Trophoblast cell (in vitro differentiated cells and primary cell): ENCODE measurements at regions not wholly inside any gene's neighbourhood (a gene's known extent, or its start where the extent isn't known, plus 50 kb on each side); places are given as distances from the start of the nearest gene placed in this dataset.

Experiments used
- DNase-seq, 2 donors: peaks; one replicate each; pipeline ENCODE4 v3.0.0-alpha.2; 2016
- H2AFZ ChIP-seq: 2 replicates; pipeline ENCODE4 v1.6.1; 2013; ENCODE audit warnings: low read length, moderate library complexity, mild to moderate bottlenecking; ENCODE audit not compliant: insufficient read depth, poor library complexity
- H2AK5ac ChIP-seq: 2 replicates; pipeline ENCODE4 v1.6.1; 2013; ENCODE audit warnings: mild to moderate bottlenecking, low read length
- H2BK120ac ChIP-seq: 2 replicates; pipeline ENCODE4 v1.6.1; 2013; ENCODE audit warnings: low read length, mild to moderate bottlenecking, moderate library complexity; ENCODE audit not compliant: insufficient read depth, poor library complexity
- H2BK12ac ChIP-seq: 2 replicates; pipeline ENCODE4 v1.6.1; 2013; ENCODE audit warnings: mild to moderate bottlenecking, low read length, moderate library complexity
- H2BK5ac ChIP-seq: 2 replicates; pipeline ENCODE4 v1.6.1; 2013; ENCODE audit warnings: low read length, low read depth, moderate library complexity, mild to moderate bottlenecking; ENCODE audit not compliant: poor library complexity
- H3K14ac ChIP-seq: 2 replicates; pipeline ENCODE4 v1.6.1; 2013; ENCODE audit warnings: mild to moderate bottlenecking, low read length
- H3K18ac ChIP-seq: 2 replicates; pipeline ENCODE4 v1.6.1; 2013; ENCODE audit warnings: mild to moderate bottlenecking, low read length
- H3K23ac ChIP-seq: 2 replicates; pipeline ENCODE4 v1.6.1; 2013; ENCODE audit warnings: low read length
- H3K27ac ChIP-seq: 2 replicates; pipeline ENCODE4 v1.5.1; 2013; ENCODE audit warnings: low read depth, mild to moderate bottlenecking, inconsistent platforms, low read length, moderate library complexity
- H3K27me3 ChIP-seq: 2 replicates; pipeline ENCODE4 v1.6.1; 2013; ENCODE audit warnings: inconsistent platforms, mild to moderate bottlenecking, low read length, moderate library complexity; ENCODE audit not compliant: insufficient read depth
- H3K36me3 ChIP-seq, 2 experiments: 1 replicate in 1 of 2; 2 replicates in 1 of 2; pipeline ENCODE4 v1.6.1; 2013; ENCODE audit warnings: low read length in 2 of 2, mild to moderate bottlenecking in 2 of 2, moderate library complexity in 1 of 2; ENCODE audit not compliant: insufficient read depth in 2 of 2, control insufficient read depth in 1 of 2
- H3K4ac ChIP-seq: 2 replicates; pipeline ENCODE4 v1.6.1; 2013; ENCODE audit warnings: low read depth, mild to moderate bottlenecking, low read length, moderate library complexity
- H3K4me1 ChIP-seq, 2 experiments: 1 replicate in 1 of 2; 2 replicates in 1 of 2; pipeline ENCODE4 v1.6.1; 2013; ENCODE audit warnings: low read length in 2 of 2, mild to moderate bottlenecking in 2 of 2, moderate library complexity in 1 of 2; ENCODE audit not compliant: insufficient read depth in 2 of 2, control insufficient read depth in 1 of 2
- H3K4me2 ChIP-seq: 2 replicates; pipeline ENCODE4 v1.6.1; 2013; ENCODE audit warnings: inconsistent platforms, mild to moderate bottlenecking, low read length, moderate library complexity
- H3K4me3 ChIP-seq: 2 replicates; pipeline ENCODE4 v1.5.1; 2013; ENCODE audit warnings: mild to moderate bottlenecking, low read depth, low read length, inconsistent platforms
- H3K79me1 ChIP-seq: one replicate; pipeline ENCODE4 v1.6.1; 2013; ENCODE audit warnings: low read length
- H3K79me2 ChIP-seq: 2 replicates; pipeline ENCODE4 v1.6.1; 2013; ENCODE audit warnings: low read length, mild to moderate bottlenecking; ENCODE audit not compliant: control insufficient read depth, insufficient read depth, poor library complexity
- H3K9ac ChIP-seq: 2 replicates; pipeline ENCODE4 v1.6.1; 2013; ENCODE audit warnings: mild to moderate bottlenecking, low read length
- H3K9me3 ChIP-seq: 2 replicates; pipeline ENCODE4 v1.6.1; 2013; ENCODE audit warnings: low read depth, mild to moderate bottlenecking, control low read depth, inconsistent platforms, low read length; ENCODE audit not compliant: insufficient read depth
- H4K12ac ChIP-seq: 2 replicates; pipeline ENCODE4 v1.6.1; 2013; ENCODE audit warnings: low read depth, mild to moderate bottlenecking, low read length, moderate library complexity
- H4K8ac ChIP-seq: 2 replicates; pipeline ENCODE4 v1.6.1; 2013; ENCODE audit warnings: low read depth, mild to moderate bottlenecking, low read length, moderate library complexity
- H4K91ac ChIP-seq: one replicate; pipeline ENCODE4 v1.6.1; 2013; ENCODE audit warnings: low read depth, mild to moderate bottlenecking, low read length, moderate library complexity
- WGBS: extraction: QIAGEN DNeasy Blood & Tissue Kit; methylation state at CpG from one replicate; pipeline ENCODE4 v1.1.7; 2013; ENCODE audit warnings: missing lambda C conversion rate; ENCODE audit not compliant: insufficient read length, insufficient coverage; ENCODE audit errors: extremely low coverage; 5-methylcytosine and 5-hydroxymethylcytosine counted together

- Histone ChIP-seq H3K14ac (no peak overlapping the region), H4K8ac (no peak overlapping the region), H3K79me2 (no peaks in the 10 kb centered on the region), H2BK5ac (no peak overlapping the region), H2BK120ac (no peak overlapping the region), H2AK5ac (no peak overlapping the region), H3K4me2 (no peak overlapping the region), H3K79me1 (no peaks in the 10 kb centered on the region), H4K12ac (no peak overlapping the region), H3K9me3 (no peaks in the 10 kb centered on the region), H2AFZ (no peak overlapping the region), H3K18ac (no peak overlapping the region), H3K4me1 (peaks cover 4 to 7% of the 10 kb centered on the region in 2 experiments), H3K27me3 (no peaks in the 10 kb centered on the region), H3K27ac (no peak overlapping the region), H3K4me3 (no peak overlapping the region), H2BK12ac (no peak overlapping the region), H3K23ac (no peak overlapping the region), H3K4ac (no peak overlapping the region), H3K36me3 (no peaks in the 10 kb centered on the region), H4K91ac (no peak overlapping the region), H3K9ac (no peak overlapping the region)
- no peak for DNase-seq
- no CpG with 5 or more reads among the region's 6 CpGs for WGBS
These were observed 774.5 kb upstream of the COBL start for GRCh38 chr7:52091101-52091500.

GRCh38 chr7:52088008-52088901, 771.6 kb upstream of the COBL start:
- no peak overlapping the region for H3K4ac ChIP-seq
- no peak overlapping the region for H2AK5ac ChIP-seq
- H3K27me3 ChIP-seq: no peaks in the 10 kb centered on the region
- DNase-seq: no peak
- H4K12ac ChIP-seq: peak overlapping the region; percentile 22
- no peak overlapping the region for H2BK12ac ChIP-seq
- no peaks in the 10 kb centered on the region for H3K9me3 ChIP-seq
- H2BK5ac ChIP-seq: no peak overlapping the region
- H3K9ac ChIP-seq: no peak overlapping the region
- peak overlapping the region; percentile 47 for H4K8ac ChIP-seq
- WGBS: no CpG with 5 or more reads among the region's 49 CpGs
- peaks cover 4 to 9% of the 10 kb centered on the region in 2 experiments for H3K4me1 ChIP-seq
- H3K27ac ChIP-seq: no peak overlapping the region
- H3K36me3 ChIP-seq: no peaks in the 10 kb centered on the region
- no peaks in the 10 kb centered on the region for H3K79me2 ChIP-seq
- H3K14ac ChIP-seq: no peak overlapping the region
- no peak overlapping the region for H4K91ac ChIP-seq
- H2BK120ac ChIP-seq: no peak overlapping the region
- peak overlapping the region; percentile 61 for H2AFZ ChIP-seq
- H3K18ac ChIP-seq: no peak overlapping the region
- H3K23ac ChIP-seq: no peak overlapping the region
- H3K4me3 ChIP-seq: peak overlapping the region; percentile 57
- no peaks in the 10 kb centered on the region for H3K79me1 ChIP-seq
- H3K4me2 ChIP-seq: peak overlapping the region; percentile 88

- peaks cover 4 to 9% of the 10 kb centered on the region in 2 experiments for H3K4me1 ChIP-seq
- H4K8ac ChIP-seq: no peak overlapping the region
- H3K27me3 ChIP-seq: no peaks in the 10 kb centered on the region
- no peaks in the 10 kb centered on the region for H3K79me1 ChIP-seq
- no peak overlapping the region for H2AFZ ChIP-seq
- no peak overlapping the region for H2AK5ac ChIP-seq
- H3K27ac ChIP-seq: no peak overlapping the region
- peak overlapping the region; percentile 2 for H3K4me2 ChIP-seq
- no peaks in the 10 kb centered on the region for H3K9me3 ChIP-seq
- no peak overlapping the region for H3K4ac ChIP-seq
- no peak overlapping the region for H2BK12ac ChIP-seq
- no peak overlapping the region for H4K12ac ChIP-seq
- no peak overlapping the region for H2BK120ac ChIP-seq
- H3K14ac ChIP-seq: no peak overlapping the region
- DNase-seq: no peak
- WGBS: no CpG with 5 or more reads among the region's 2 CpGs
- H3K36me3 ChIP-seq: no peaks in the 10 kb centered on the region
- no peak overlapping the region for H3K18ac ChIP-seq
- H3K79me2 ChIP-seq: no peaks in the 10 kb centered on the region
- no peak overlapping the region for H4K91ac ChIP-seq
- no peak overlapping the region for H2BK5ac ChIP-seq
- no peak overlapping the region for H3K23ac ChIP-seq
- no peak overlapping the region for H3K4me3 ChIP-seq
- no peak overlapping the region for H3K9ac ChIP-seq
These were observed 769.0 kb upstream of the COBL start for GRCh38 chr7:52085610-52086009.

- Histone ChIP-seq H3K14ac (no peak overlapping the region), H2BK12ac (no peak overlapping the region), H3K18ac (no peak overlapping the region), H3K4me1 (no peaks in the 10 kb centered on the region), H3K9me3 (no peaks in the 10 kb centered on the region), H3K9ac (no peak overlapping the region), H2AK5ac (no peak overlapping the region), H3K23ac (no peak overlapping the region), H3K27me3 (no peaks in the 10 kb centered on the region), H2BK5ac (no peak overlapping the region), H2BK120ac (no peak overlapping the region), H3K27ac (no peak overlapping the region), H3K4ac (no peak overlapping the region), H4K12ac (no peak overlapping the region), H3K4me3 (no peak overlapping the region), H3K79me1 (no peaks in the 10 kb centered on the region), H2AFZ (no peak overlapping the region), H4K8ac (no peak overlapping the region), H3K4me2 (no peak overlapping the region), H3K79me2 (no peaks in the 10 kb centered on the region), H4K91ac (no peak overlapping the region), H3K36me3 (no peaks in the 10 kb centered on the region)
- no CpG with 5 or more reads among the region's 2 CpGs for WGBS
- no peak for DNase-seq
These were observed 763.9 kb upstream of the COBL start for GRCh38 chr7:52080493-52080892.
